ENCODE measurements at regions not wholly inside any gene's neighbourhood (a gene's known extent, or its start where the extent isn't known, plus 50 kb on each side); places are given as distances from the start of the nearest gene placed in this dataset.
"Not testable (repeated sequence)": the region's sequence is repeated elsewhere in the genome, so short reads cannot be mapped to it uniquely, and the experiment has no call there.

GRCh38 chr9:87372356-87372851 is 125.3 kb upstream of the DAPK1 start:
- Histone ChIP-seq H3K9ac (replicated peaks; ENCODE audit: extremely low read depth, insufficient read depth, low read length) (no peak overlapping the region), H3K4me1 (ENCODE audit: control insufficient read depth, extremely low read depth, insufficient read depth, low read length) (no peaks in the 10 kb centered on the region), H3K27ac (ENCODE audit: insufficient read depth, low read depth, low read length) (no peak overlapping the region), H3K4me3 (replicated peaks in 1 of 3; ENCODE audit: insufficient read depth in 1 of 3, low read depth in 1 of 3, low read length in 3 of 3) (no peak overlapping the region), H3K9me3 (replicated peaks; ENCODE audit: control insufficient read depth, insufficient read depth, low read length) (no peaks in the 10 kb centered on the region), H4K20me1 (replicated peaks; ENCODE audit: control insufficient read depth, extremely low read depth, insufficient read depth, low read length) (no peaks in the 10 kb centered on the region), H3K4me2 (ENCODE audit: insufficient read depth, low read length) (no peak overlapping the region), H2AFZ (ENCODE audit: low read depth, low read length) (no peak overlapping the region), H3K79me2 (ENCODE audit: control insufficient read depth, insufficient read depth, low read length) (no peaks in the 10 kb centered on the region), H3K36me3 (ENCODE audit: control insufficient read depth in 2 of 2, extremely low read depth in 1 of 2, insufficient read depth in 2 of 2, low read length in 2 of 2) (no peaks in the 10 kb centered on the region), H3K9me1 (replicated peaks; ENCODE audit: control insufficient read depth, extremely low read depth, insufficient read depth, low read length) (no peaks in the 10 kb centered on the region), H3K27me3 (ENCODE audit: control insufficient read depth in 2 of 2, insufficient read depth in 2 of 2, low read length in 2 of 2) (peaks cover 0 to 5% of the 10 kb centered on the region in 2 experiments)
- dilution Hi-C loops (cut with MboI; ENCODE audit: extremely low pct_ligation_motif_present, low sequenced_read_pairs), result no loop called here
- CTCF ChIA-PET, result interaction anchor here (1.6 to 2.5 kb wide), 2 partner anchors 11 to 290 kb away, joined by 4 to 9 read pairs; no protein-coding TSS in a partner anchor
- intact Hi-C loops (cut with micrococcal nuclease), result no loop called here
- no TSS peak for BruUV-seq (replicated peaks)
- no peak for FAIRE-seq
- TF ChIP-seq FOS (IDR thresholded peaks at IDR 0.05; ENCODE audit: borderline replicate concordance, insufficient read depth, low read length), result no peak
- TF ChIP-seq MAX (IDR thresholded peaks at IDR 0.05; ENCODE audit: insufficient read depth, insufficient read length), result no peak
- TF ChIP-seq CTCF (IDR thresholded peaks at IDR 0.05; ENCODE audit: extremely low read depth in 1 of 2, insufficient read depth in 1 of 2, low read depth in 1 of 2, low read length in 2 of 2), result no peak
- TF ChIP-seq EZH2 (IDR thresholded peaks at IDR 0.05; ENCODE audit: borderline replicate concordance, low read depth, low read length, severe bottlenecking), result no peak
- no peak for TF ChIP-seq POLR2A (IDR thresholded peaks at IDR 0.05; ENCODE audit: low read depth, low read length)
- TF ChIP-seq GATA2 (IDR thresholded peaks at IDR 0.05; ENCODE audit: insufficient read depth, insufficient read length, low read depth, low read length), result no peak
- no peak for TF ChIP-seq POLR2AphosphoS5 (IDR thresholded peaks at IDR 0.05; ENCODE audit: insufficient read depth, low read depth, low read length)
- TF ChIP-seq MYC (IDR thresholded peaks at IDR 0.05; ENCODE audit: low read depth, low read length), result no peak
- no peak for TF ChIP-seq JUN (IDR thresholded peaks at IDR 0.05; ENCODE audit: borderline replicate concordance, insufficient read depth, insufficient read length, low read depth)
- DNase-seq (ENCODE audit: low read depth, low spot score), result no peak
- POLR2A ChIA-PET, result no interaction called here

DNA sequence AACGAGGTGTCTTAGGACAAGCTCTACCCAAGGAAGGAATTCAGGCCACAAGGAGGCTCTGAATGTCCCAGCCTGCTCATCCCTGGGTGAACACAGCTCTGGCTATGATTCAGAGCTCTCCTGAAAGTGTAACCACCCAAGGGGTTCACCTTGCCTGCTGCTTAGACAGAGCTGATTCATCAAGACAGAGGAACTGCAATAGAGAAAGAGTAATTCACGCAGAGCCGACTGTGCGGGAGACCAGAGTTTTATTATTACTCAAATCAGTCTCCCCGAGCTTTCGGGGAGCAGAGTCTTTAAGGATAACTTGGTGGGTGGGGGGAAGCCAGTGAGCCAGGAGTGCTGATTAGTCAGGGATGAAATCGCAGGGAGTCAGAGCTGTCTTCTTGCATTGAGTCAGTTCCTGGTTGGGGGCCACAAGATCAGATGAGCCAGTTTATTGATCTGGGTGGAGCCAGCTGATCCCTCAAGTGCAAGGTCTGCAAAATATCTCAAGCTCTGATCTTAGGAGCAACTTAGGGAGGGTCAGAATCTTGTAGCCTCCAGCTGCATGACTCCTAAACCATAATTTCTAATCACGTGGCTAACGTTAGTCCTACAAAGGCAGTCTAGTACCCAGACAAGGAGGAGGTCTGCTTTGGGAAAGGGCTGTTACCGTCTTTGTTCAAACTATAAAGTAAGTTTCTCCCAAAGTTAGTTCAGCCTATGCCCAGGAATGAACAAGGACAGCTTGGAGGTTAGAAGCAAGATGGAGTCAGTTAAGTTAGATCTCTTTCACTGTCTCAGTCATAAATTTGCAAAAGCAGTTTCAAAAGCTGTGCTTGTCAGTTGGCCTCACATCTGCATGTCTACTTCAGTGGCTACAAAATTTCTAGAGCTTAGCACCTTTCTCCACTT is 123.4 kb upstream of the DAPK1 start:
- H3K79me2 ChIP-seq (ENCODE audit: control insufficient read depth, insufficient read depth, low read length); DNase-seq (ENCODE audit: low read depth, low spot score); FAIRE-seq; H3K4me2 ChIP-seq (ENCODE audit: insufficient read depth, low read length); POLR2A ChIA-PET; BruUV-seq (replicated peaks); H3K4me1 ChIP-seq (ENCODE audit: control insufficient read depth, extremely low read depth, insufficient read depth, low read length); H3K4me3 ChIP-seq (replicated peaks in 1 of 3; ENCODE audit: insufficient read depth in 1 of 3, low read depth in 1 of 3, low read length in 3 of 3); H3K9me3 ChIP-seq (replicated peaks; ENCODE audit: control insufficient read depth, insufficient read depth, low read length); H4K20me1 ChIP-seq (replicated peaks; ENCODE audit: control insufficient read depth, extremely low read depth, insufficient read depth, low read length); H3K27me3 ChIP-seq (ENCODE audit: control insufficient read depth in 2 of 2, insufficient read depth in 2 of 2, low read length in 2 of 2); intact Hi-C loops (cut with micrococcal nuclease); H3K9me1 ChIP-seq (replicated peaks; ENCODE audit: control insufficient read depth, extremely low read depth, insufficient read depth, low read length); H3K36me3 ChIP-seq (ENCODE audit: control insufficient read depth in 2 of 2, extremely low read depth in 1 of 2, insufficient read depth in 2 of 2, low read length in 2 of 2); H3K27ac ChIP-seq (ENCODE audit: insufficient read depth, low read depth, low read length); H3K9ac ChIP-seq (replicated peaks; ENCODE audit: extremely low read depth, insufficient read depth, low read length); H2AFZ ChIP-seq (ENCODE audit: low read depth, low read length); dilution Hi-C loops (cut with MboI; ENCODE audit: extremely low pct_ligation_motif_present, low sequenced_read_pairs): not testable (repeated sequence)
- CTCF ChIA-PET, result interaction anchor here (1.6 to 2.5 kb wide), 2 partner anchors 9 to 289 kb away, joined by 4 to 9 read pairs; no protein-coding TSS in a partner anchor

Data from endothelial cell of umbilical vein (primary cell).